GM19239 (cell line): ENCODE measurements at regions not wholly inside any gene's neighbourhood (a gene's known extent, or its start where the extent isn't known, plus 50 kb on each side); places are given as distances from the start of the nearest gene placed in this dataset.

Source experiments
- DNase-seq: peaks from one replicate; pipeline ENCODE4 v3.0.0; 2011; ENCODE audit warnings: low spot score; ENCODE audit not compliant: insufficient read length
- FAIRE-seq: peaks from 2 replicates; lab custom pipeline; 2011; peaks lifted over from hg19 to GRCh38; lab: Jason Lieb, UNC

GRCh38 chr12:118830296-118830695, 151.0 kb upstream of the SRRM4 start:
- DNase-seq (no peak), FAIRE-seq (no peak)

- no peak for DNase-seq
- FAIRE-seq = no peak
Observed at GRCh38 chr12:118835926-118836325, 145.4 kb upstream of the SRRM4 start.

GRCh38 chr12:118840399-118840798, 140.9 kb upstream of the SRRM4 start:
- FAIRE-seq = no peak
- DNase-seq = no peak

GRCh38 chr12:118840878-118841277, 140.5 kb upstream of the SRRM4 start:
- DNase-seq (no peak), FAIRE-seq (no peak)

GRCh38 chr12:118841588-118841987, 139.8 kb upstream of the SRRM4 start:
- FAIRE-seq (no peak), DNase-seq (no peak)

- no peak for FAIRE-seq
Observed at GRCh38 chr12:118842866-118843265, 138.5 kb upstream of the SRRM4 start.

GRCh38 chr12:118846416-118846815, 134.9 kb upstream of the SRRM4 start:
- DNase-seq (no peak), FAIRE-seq (no peak)

More at GRCh38 chr12:118842866-118843265, 138.5 kb upstream of the SRRM4 start:
- no peak for DNase-seq

- FAIRE-seq = peak; percentile 49
- peak; percentile 31 for DNase-seq
Observed at GRCh38 chr12:118850244-118850825, 131.0 kb upstream of the SRRM4 start.

- DNase-seq (no peak), FAIRE-seq (no peak)
Observed at GRCh38 chr12:118851891-118852290, 129.4 kb upstream of the SRRM4 start.

GRCh38 chr12:118853634-118854033, 127.7 kb upstream of the SRRM4 start:
- FAIRE-seq (no peak), DNase-seq (no peak)

GRCh38 chr12:118855858-118856257, 125.5 kb upstream of the SRRM4 start:
- no peak for FAIRE-seq
- DNase-seq = no peak

GRCh38 chr12:118866346-118866745, 115.0 kb upstream of the SRRM4 start:
- FAIRE-seq (no peak), DNase-seq (no peak)

GRCh38 chr12:118870551-118870950, 110.8 kb upstream of the SRRM4 start:
- DNase-seq (no peak), FAIRE-seq (no peak)

- FAIRE-seq (no peak), DNase-seq (no peak)
Observed at GRCh38 chr12:118874698-118875548, 106.4 kb upstream of the SRRM4 start.

GRCh38 chr12:118880720-118881493, 100.4 kb upstream of the SRRM4 start:
- no peak for FAIRE-seq
- no peak for DNase-seq

- DNase-seq = no peak
- no peak for FAIRE-seq
Observed at GRCh38 chr12:118884226-118884625, 97.1 kb upstream of the SRRM4 start.

- FAIRE-seq (no peak), DNase-seq (no peak)
Observed at GRCh38 chr12:118900993-118901392, 80.3 kb upstream of the SRRM4 start.

GRCh38 chr12:118908811-118909210, 72.5 kb upstream of the SRRM4 start:
- FAIRE-seq (no peak), DNase-seq (no peak)

- no peak for FAIRE-seq
Observed at GRCh38 chr12:118912697-118913270, 68.6 kb upstream of the SRRM4 start.

GRCh38 chr12:118921761-118922160, 59.6 kb upstream of the SRRM4 start:
- FAIRE-seq (no peak), DNase-seq (no peak)

More at GRCh38 chr12:118912697-118913270, 68.6 kb upstream of the SRRM4 start:
- DNase-seq = no peak

GRCh38 chr12:118922405-118922804, 58.9 kb upstream of the SRRM4 start:
- FAIRE-seq = no peak
- DNase-seq = no peak
